ENCODE measurements at regions not wholly inside any gene's neighbourhood (a gene's known extent, or its start where the extent isn't known, plus 50 kb on each side); places are given as distances from the start of the nearest gene placed in this dataset.

- TF ChIP-seq CTCF (IDR thresholded peaks at IDR 0.05; ENCODE audit: insufficient read depth, low read length, poor library complexity, severe bottlenecking) (no peak), EZH2phosphoT487 (conservative IDR thresholded peaks at IDR 0.05; ENCODE audit: low read length) (no peak)
Measured at GRCh38 chr4:24117975-24118374, 228.1 kb upstream of the PPARGC1A start.

Data from SU-DHL-6 (cell line).